ENCODE measurements at regions not wholly inside any gene's neighbourhood (a gene's known extent, or its start where the extent isn't known, plus 50 kb on each side); places are given as distances from the start of the nearest gene placed in this dataset.

DNA sequence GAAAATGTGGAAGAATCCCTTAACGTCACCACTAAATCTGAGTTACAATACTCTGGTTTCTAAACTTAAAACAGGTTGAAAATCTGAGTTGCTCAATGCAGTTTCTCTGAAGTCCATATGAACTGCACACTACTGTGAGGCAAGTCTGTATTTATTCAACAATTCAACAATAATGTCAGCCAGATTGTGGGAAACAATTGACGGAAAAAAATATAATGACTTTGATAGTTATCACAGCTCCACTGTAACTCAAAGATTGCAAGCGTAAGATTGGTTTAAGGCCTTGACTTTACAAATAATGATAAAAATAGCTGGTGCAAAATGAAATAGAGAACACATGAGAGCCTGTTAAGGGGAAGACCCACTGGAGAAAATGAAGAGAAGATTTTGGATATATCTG is 219.4 kb upstream of the CCDC150 start (continued):
- TF ChIP-seq, protein P1, sequence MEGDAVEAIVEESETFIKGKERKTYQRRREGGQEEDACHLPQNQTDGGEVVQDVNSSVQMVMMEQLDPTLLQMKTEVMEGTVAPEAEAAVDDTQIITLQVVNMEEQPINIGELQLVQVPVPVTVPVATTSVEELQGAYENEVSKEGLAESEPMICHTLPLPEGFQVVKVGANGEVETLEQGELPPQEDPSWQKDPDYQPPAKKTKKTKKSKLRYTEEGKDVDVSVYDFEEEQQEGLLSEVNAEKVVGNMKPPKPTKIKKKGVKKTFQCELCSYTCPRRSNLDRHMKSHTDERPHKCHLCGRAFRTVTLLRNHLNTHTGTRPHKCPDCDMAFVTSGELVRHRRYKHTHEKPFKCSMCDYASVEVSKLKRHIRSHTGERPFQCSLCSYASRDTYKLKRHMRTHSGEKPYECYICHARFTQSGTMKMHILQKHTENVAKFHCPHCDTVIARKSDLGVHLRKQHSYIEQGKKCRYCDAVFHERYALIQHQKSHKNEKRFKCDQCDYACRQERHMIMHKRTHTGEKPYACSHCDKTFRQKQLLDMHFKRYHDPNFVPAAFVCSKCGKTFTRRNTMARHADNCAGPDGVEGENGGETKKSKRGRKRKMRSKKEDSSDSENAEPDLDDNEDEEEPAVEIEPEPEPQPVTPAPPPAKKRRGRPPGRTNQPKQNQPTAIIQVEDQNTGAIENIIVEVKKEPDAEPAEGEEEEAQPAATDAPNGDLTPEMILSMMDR (IDR thresholded peaks at IDR 0.05 in 2 of 3, conservative IDR thresholded peaks at IDR 0.05 in 1 of 3; ENCODE audit: borderline replicate concordance in 1 of 3, insufficient read depth in 1 of 3, low read depth in 2 of 3, low read length in 2 of 3): no peak
- no peak for TF ChIP-seq ATF3 (IDR thresholded peaks at IDR 0.05)
- TF ChIP-seq YY1 (IDR thresholded peaks at IDR 0.05; ENCODE audit: extremely low read depth, insufficient replicate concordance, low read depth, low read length): no peak
- no peak for TF ChIP-seq SP1 (IDR thresholded peaks at IDR 0.05; ENCODE audit: low read depth)
- no peak for TF ChIP-seq JUND (IDR thresholded peaks at IDR 0.05)
- no peak for TF ChIP-seq ZBTB33 (IDR thresholded peaks at IDR 0.05; ENCODE audit: extremely low read depth, insufficient replicate concordance, low read length)
- TF ChIP-seq ELF1 (IDR thresholded peaks at IDR 0.05; ENCODE audit: borderline replicate concordance, low read depth): no peak
- TF ChIP-seq SRF (IDR thresholded peaks at IDR 0.05; ENCODE audit: low read depth): no peak

DNA sequence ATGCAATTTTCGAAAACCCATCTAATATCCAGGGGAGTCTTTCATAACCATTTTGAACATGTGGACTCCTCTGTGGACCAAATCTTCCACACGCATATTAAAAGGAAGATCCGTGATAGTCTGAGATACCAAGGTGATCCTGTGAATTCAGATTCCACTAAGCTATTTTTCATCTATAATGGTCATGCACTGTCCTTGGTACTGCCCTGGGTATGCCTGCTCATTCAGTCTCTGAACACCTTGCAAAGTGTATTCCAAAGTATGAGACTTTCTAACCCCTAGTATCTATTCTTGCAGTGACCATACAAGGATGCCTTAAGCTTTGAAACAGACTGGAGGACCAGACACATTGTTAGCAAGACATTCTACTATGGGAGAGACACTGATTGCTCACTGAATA is 217.6 kb upstream of the CCDC150 start:
- H3K4me2 ChIP-seq (ENCODE audit: low read length): no peak overlapping the region
- no peaks in the 10 kb centered on the region for H3K27me3 ChIP-seq (ENCODE audit: insufficient read depth, low read length)
- BruUV-seq (replicated peaks): no TSS peak
- ChIA-PET POLR2A (interaction anchor here (0.9 kb wide), 1 partner anchor 20 kb away, joined by 3 read pairs; no protein-coding TSS in a partner anchor), RAD21 (ENCODE audit: low non-redundant PET in 1 of 2, low total read pairs in 2 of 2, uncharacterized antibody in 2 of 2, unreplicated experiment in 2 of 2) (no interaction called here), CTCF (interaction anchor here (1.9 kb wide), 1 partner anchor 32 kb away, joined by 4 read pairs; no protein-coding TSS in a partner anchor)
- H3K9me3 ChIP-seq (ENCODE audit: control insufficient read depth in 1 of 2, insufficient read depth in 1 of 2, low read depth in 1 of 2, low read length in 2 of 2): no peaks in the 10 kb centered on the region
- no peaks in the 10 kb centered on the region for H3K4me1 ChIP-seq (ENCODE audit: control insufficient read depth in 1 of 2, insufficient read depth in 2 of 2, low read length in 2 of 2)
- no peaks in the 10 kb centered on the region for H3K79me2 ChIP-seq (ENCODE audit: insufficient read depth, low read length)
- no peak overlapping the region for H2AFZ ChIP-seq (ENCODE audit: low read depth, low read length, poor library complexity, severe bottlenecking)
- H3K4me3 ChIP-seq (replicated peaks in 1 of 2; ENCODE audit: low read depth in 1 of 2, low read length in 2 of 2): no peak overlapping the region
- H3K9me2 ChIP-seq (ENCODE audit: insufficient read depth): no peaks in the 10 kb centered on the region
- no peaks in the 10 kb centered on the region for H3K36me3 ChIP-seq (ENCODE audit: control insufficient read depth in 1 of 2, insufficient read depth in 2 of 2, low read length in 2 of 2)
- H3K9ac ChIP-seq (ENCODE audit: low read length): no peak overlapping the region
- H3K27ac ChIP-seq (ENCODE audit: low read depth, low read length): no peak overlapping the region
- TF ChIP-seq EGR1 (IDR thresholded peaks at IDR 0.05; ENCODE audit: low read depth) (no peak), CEBPB (IDR thresholded peaks at IDR 0.05; ENCODE audit: low read depth) (no peak), ATF3 (IDR thresholded peaks at IDR 0.05) (no peak), JUND (IDR thresholded peaks at IDR 0.05) (no peak)
- TF ChIP-seq, protein P2, sequence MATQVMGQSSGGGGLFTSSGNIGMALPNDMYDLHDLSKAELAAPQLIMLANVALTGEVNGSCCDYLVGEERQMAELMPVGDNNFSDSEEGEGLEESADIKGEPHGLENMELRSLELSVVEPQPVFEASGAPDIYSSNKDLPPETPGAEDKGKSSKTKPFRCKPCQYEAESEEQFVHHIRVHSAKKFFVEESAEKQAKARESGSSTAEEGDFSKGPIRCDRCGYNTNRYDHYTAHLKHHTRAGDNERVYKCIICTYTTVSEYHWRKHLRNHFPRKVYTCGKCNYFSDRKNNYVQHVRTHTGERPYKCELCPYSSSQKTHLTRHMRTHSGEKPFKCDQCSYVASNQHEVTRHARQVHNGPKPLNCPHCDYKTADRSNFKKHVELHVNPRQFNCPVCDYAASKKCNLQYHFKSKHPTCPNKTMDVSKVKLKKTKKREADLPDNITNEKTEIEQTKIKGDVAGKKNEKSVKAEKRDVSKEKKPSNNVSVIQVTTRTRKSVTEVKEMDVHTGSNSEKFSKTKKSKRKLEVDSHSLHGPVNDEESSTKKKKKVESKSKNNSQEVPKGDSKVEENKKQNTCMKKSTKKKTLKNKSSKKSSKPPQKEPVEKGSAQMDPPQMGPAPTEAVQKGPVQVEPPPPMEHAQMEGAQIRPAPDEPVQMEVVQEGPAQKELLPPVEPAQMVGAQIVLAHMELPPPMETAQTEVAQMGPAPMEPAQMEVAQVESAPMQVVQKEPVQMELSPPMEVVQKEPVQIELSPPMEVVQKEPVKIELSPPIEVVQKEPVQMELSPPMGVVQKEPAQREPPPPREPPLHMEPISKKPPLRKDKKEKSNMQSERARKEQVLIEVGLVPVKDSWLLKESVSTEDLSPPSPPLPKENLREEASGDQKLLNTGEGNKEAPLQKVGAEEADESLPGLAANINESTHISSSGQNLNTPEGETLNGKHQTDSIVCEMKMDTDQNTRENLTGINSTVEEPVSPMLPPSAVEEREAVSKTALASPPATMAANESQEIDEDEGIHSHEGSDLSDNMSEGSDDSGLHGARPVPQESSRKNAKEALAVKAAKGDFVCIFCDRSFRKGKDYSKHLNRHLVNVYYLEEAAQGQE (IDR thresholded peaks at IDR 0.05; ENCODE audit: low read depth): peak; percentile 47
- intact Hi-C loops (cut with micrococcal nuclease): no loop called here
- DNase-seq (ENCODE audit: low read depth, low spot score) (no peak), ATAC-seq (no peak)
- no peaks in the 10 kb centered on the region for H4K20me1 ChIP-seq (ENCODE audit: insufficient read depth)

Measured in HCT116 (cell line).